GM18511 (cell line): ENCODE measurements at regions not wholly inside any gene's neighbourhood (a gene's known extent, or its start where the extent isn't known, plus 50 kb on each side); places are given as distances from the start of the nearest gene placed in this dataset.

Experiments
- ATAC-seq: cut with Tn5 transposase; IDR thresholded peaks from one replicate; pipeline ENCODE4 v1.9.1; 2021; ENCODE audit warnings: mild to moderate bottlenecking, moderate library complexity; ENCODE audit not compliant: unreplicated experiment

DNA sequence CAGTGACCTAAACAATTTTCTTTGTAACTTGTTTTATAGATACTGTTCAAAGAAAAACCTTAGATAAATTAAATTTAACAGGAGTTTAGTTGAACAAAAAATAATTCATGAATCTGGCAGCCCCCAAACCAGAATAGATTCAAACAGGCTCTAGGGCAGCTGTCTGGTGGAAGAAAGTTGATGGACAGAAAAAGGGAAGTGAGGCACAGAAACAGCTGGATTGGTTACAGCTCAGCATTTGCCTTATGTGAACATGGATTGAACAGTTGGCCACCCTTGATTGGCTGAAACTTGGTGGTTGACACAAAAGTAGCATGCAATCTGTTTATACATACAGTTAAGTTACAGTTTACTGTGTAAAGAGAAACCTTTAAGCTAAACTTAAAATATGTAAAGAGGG is 954.3 kb upstream of the FLRT2 start:
- no peak for ATAC-seq

DNA sequence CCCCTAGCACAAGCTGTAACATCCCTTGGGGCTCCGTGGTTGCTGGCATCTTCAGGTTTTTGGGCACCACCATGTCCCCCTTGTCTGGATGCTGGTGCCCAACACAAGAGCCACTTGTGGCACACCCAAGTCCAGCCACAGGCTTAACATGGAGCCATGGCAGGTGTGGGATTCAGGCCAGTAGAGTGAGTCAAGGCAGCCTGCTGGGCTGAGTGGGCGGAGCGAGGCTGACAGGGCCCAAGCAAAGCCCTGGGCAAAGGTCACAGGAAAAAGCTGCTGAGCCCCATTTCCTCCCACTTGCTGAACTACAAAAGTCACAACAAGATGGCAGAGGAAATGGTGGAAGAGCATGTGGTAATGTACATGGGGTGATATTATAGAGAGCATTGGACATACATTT is 950.7 kb upstream of the FLRT2 start:
- ATAC-seq = no peak

DNA sequence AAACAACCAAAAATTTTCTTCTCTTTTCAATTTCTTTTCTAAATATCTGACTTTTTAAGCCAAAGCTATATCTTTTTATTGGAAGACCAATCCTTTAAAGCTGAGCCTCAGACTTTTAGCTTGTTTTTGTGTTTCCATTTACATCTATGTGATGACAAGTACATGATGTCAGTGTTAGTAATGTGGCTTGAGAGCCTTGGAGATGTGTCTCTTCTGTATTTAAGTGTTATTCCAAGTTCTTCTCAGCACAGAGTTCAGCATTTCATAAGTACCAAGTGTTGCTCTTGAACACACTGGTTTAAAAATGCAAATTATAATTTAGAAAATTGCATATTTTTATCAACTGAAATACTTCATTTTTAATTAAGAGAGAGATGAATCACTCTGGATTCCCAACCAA is 948.9 kb upstream of the FLRT2 start:
- ATAC-seq = no peak

- ATAC-seq = no peak
Measured at GRCh38 chr14:84584511-84584910, 945.4 kb upstream of the FLRT2 start.

- no peak for ATAC-seq
Measured at GRCh38 chr14:84591827-84592445, 938.0 kb upstream of the FLRT2 start.

GRCh38 chr14:84592770-84593169 is 937.2 kb upstream of the FLRT2 start:
- ATAC-seq = no peak

DNA sequence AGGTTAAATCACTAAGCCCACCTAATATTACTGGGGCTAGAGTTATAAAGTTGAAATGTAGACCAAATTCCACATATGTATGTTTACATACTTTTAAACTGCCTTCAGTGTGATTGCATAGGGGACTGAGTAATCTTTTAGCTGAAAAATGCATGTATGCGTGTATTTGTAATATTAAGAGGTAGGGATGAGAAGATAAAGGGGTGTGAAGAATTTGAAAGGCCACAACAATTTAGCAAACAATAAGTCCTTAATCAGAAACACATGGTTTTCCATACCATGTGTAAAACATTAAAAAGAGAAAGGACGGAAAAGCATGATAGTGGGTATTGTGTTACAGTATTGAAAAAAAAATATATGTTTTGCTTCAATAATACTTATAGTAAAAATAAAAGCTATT is 919.9 kb upstream of the FLRT2 start:
- ATAC-seq = no peak

- no peak for ATAC-seq
Measured at GRCh38 chr14:84622357-84622756, 907.6 kb upstream of the FLRT2 start.

- ATAC-seq = no peak
Measured at GRCh38 chr14:84643446-84643845, 886.5 kb upstream of the FLRT2 start.

DNA sequence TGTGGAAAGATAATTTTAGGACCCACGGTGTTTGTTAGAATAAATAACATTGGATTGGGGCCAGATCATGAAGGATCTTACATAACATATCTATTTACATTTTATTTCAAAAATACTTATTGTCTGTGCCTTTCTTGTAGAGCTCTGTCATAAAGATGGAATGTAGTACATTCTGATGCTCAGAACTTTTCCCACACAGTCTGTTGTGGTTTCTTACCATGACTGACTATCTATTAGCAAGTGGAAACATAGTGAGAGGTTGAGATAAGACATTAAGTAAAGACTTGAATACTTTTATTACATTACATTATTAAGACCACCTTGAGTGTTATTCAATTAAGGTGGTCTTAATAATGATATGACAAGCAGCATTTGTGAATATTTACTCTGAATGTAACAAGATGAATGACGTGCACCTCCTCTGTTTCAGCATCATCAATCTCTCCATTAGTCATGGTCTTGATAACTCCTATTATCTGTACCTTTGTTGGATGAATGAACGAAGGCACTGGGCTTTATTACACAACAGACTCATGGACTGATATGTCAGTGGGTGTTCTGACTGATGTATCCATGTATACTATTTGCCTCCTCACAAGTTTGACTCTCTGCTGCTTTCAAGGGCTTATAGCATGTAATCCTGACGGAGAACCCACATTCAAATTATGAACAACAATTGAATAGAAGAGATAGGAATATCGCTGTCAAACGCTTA is 883.0 kb upstream of the FLRT2 start:
- ATAC-seq = no peak

DNA sequence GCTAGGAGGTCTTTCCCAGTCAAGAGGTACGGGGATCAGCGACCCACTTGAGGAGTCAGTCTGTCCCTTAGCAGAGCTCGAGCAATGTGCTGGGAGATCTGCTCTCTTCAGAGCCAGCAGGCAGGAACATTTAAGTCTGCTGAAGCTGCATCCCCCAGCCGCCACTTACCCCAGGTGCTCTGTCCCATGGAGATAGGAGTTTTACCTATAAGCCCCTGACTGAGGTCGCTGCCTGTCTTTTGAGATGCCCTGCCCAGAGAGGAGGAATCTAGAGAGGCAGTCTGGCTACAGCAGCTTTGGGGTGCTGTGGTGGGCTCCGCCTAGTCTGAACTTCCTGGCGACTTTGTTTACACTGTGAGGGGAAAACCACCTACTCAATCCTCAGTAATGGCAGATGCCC is 874.9 kb upstream of the FLRT2 start:
- ATAC-seq = no peak

DNA sequence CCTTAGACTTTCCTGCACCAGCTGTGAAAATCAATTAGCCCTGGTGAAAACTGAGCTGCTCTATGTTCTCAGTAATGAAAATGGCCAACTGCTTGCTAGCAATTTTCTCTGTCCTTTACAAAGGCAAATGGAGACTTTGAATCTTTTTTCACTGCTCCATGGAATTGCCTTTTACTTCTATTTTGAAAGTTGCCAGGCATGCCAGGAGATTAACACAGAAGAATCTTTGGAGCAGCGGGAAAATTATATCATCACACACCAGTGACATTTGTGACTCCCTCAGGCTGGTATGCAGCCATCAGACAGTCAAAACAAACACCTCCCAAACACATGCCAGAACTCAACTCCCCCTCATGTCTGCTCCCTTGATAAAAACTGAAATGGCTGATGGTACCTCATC is 872.0 kb upstream of the FLRT2 start:
- ATAC-seq = no peak

DNA sequence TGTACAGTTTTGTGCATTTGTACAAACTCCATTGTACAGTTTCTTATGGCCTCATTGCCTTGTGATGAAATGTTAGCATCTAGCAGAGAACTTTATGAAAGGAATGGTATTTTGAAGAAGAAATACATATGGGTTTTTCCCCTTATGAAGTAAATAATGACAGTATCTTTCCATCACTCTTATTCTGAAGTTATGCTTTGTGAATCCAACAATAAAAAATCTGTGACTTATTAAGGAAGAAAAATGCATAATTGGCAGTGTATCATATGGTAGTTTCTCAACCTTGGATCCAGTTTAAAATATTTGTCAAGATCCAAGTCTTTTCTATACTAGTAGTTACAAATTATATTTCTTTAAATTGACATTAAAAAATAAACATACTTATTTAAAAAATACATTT is 859.1 kb upstream of the FLRT2 start:
- ATAC-seq = no peak

- no peak for ATAC-seq
Measured at GRCh38 chr14:84671776-84672175, 858.2 kb upstream of the FLRT2 start.

DNA sequence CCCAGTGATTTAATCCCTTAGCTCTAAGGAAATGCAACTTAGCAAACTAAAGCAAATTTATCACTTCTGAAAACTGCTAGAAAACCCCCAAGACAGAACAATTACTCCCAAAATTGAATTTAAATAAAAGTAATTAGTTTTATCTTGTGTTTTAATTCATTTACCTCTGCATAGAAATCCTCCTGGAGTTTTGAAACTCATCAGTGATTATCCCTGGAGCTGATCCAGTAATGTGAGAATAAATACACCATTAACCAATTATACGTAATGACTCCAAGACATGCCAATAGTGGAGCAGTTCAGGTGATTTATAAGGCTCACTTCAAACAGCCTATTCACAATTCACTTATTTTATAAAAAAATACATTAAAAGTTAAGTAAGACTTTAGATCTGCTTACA is 855.3 kb upstream of the FLRT2 start:
- no peak for ATAC-seq

GRCh38 chr14:84686550-84686949 is 843.4 kb upstream of the FLRT2 start:
- no peak for ATAC-seq

DNA sequence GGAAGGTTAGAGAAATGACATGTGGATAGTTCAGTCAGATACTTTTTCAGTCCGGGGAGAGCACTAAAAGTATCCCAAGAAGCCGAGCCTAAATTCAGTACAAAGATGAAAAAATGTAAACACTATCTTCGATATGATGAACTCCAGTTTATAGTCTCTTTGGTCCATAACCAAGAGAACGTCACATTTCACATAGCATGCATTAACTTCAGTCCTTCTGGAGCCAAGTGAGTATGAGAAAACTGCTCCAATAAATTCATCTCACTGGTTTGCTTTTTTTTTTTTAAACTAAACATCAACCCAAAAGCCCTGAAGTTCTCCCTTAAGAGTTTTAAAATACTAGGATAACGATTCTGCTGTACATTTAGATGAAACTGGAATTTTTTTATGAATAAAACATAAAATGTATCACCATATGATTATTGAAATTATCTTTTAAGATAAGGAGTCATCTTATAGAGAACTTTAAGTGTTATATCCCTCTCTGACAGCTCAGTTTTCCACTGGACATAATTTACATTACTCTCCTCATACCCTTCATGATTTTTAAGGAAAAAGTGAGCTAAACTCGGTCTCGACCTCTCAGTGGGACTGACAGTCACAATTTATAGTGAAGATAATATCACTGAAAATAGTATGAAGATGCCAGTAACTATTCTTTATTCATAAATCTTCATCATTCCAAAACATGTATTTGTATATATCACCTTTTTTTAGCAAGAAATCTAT is 841.5 kb upstream of the FLRT2 start:
- ATAC-seq = no peak

GRCh38 chr14:84694161-84694560 is 835.8 kb upstream of the FLRT2 start:
- ATAC-seq = no peak

- ATAC-seq = no peak
Measured at GRCh38 chr14:84704601-84705000, 825.3 kb upstream of the FLRT2 start.

DNA sequence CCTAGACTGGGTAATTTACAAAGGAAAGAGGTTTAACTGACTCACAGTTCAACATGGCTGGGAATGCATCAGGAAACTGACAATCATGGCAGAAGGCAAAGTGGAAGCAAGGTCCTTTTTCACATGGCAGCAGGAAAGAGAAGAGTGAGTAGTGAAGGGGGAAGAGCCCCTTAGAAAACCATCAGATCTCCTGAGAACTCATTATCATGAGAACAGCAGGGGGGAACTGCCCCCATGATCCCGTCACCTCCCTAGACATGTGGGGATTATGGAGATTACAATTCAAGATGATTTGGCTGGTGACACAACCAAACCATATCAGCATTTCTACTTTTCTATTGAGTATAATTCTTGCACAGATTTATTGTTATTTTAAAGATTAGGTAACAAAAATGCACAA is 822.1 kb upstream of the FLRT2 start:
- no peak for ATAC-seq

DNA sequence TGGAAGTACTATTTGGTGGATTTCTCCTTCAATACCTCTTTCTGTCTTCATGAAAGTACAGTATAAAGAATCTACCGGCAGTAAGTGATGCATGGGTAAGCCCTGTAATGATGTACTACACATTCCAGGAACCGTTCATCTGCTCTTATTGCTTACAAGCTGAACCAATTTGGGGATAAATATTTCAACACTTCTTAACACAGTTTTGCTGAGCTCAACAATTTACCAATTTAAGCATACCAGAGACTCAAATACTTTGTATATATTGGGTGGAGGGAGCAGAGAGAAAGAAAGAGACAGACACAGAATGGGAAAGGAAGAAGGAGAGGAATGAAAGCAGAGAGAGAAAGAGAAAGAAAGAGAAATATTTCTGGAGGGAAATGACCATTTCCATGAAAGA is 821.1 kb upstream of the FLRT2 start:
- ATAC-seq = no peak

DNA sequence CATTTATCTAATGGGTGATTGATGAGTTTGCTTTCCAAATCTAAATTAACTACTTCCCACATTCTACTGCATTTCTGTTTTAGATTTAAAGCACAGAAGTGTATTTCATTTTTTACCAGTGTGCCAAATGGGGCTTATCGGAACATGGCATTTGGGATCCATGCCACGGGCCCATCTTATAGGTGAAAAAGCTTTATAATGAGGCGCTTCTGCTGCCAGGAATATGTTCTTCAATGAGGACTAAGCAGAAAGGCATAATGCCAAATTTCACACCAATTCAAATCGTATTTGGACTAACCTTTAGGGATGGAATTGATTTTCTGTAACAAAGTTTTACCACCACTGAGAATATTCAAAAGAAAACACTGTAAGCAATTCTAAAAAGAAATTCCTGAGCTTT is 803.5 kb upstream of the FLRT2 start:
- no peak for ATAC-seq
